Epidermal melanocyte (primary cell): ENCODE measurements at regions not wholly inside any gene's neighbourhood (a gene's known extent, or its start where the extent isn't known, plus 50 kb on each side); places are given as distances from the start of the nearest gene placed in this dataset.
"Not testable (repeated sequence)": the region's sequence is repeated elsewhere in the genome, so short reads cannot be mapped to it uniquely, and the experiment has no call there.

Source experiments
- DNase-seq: peaks from one replicate; pipeline ENCODE4 v3.0.0; 2011; ENCODE audit warnings: low spot score; ENCODE audit not compliant: insufficient read length

GRCh38 chr4:123216543-123216942 lies 180.1 kb upstream of the SPRY1 start:
- DNase-seq: no peak

GRCh38 chr4:123216946-123217345 lies 179.6 kb upstream of the SPRY1 start:
- DNase-seq: no peak

GRCh38 chr4:123217664-123218063 lies 178.9 kb upstream of the SPRY1 start:
- DNase-seq: no peak

GRCh38 chr4:123218981-123219380 lies 177.6 kb upstream of the SPRY1 start:
- no peak for DNase-seq

GRCh38 chr4:123229286-123229685 lies 167.3 kb upstream of the SPRY1 start:
- no peak for DNase-seq

- no peak for DNase-seq
Observed at GRCh38 chr4:123230061-123230460, 166.5 kb upstream of the SPRY1 start.

GRCh38 chr4:123232439-123232838 lies 164.2 kb upstream of the SPRY1 start:
- DNase-seq: no peak

- no peak for DNase-seq
Observed at GRCh38 chr4:123233136-123233768, 163.3 kb upstream of the SPRY1 start.

GRCh38 chr4:123234955-123235354 lies 161.6 kb upstream of the SPRY1 start:
- no peak for DNase-seq

GRCh38 chr4:123235431-123235830 lies 161.2 kb upstream of the SPRY1 start:
- DNase-seq: peak; percentile 18

GRCh38 chr4:123236606-123237005 lies 160.0 kb upstream of the SPRY1 start:
- DNase-seq: no peak

- DNase-seq: not testable (repeated sequence)
Observed at GRCh38 chr4:123240286-123240685, 156.3 kb upstream of the SPRY1 start.

GRCh38 chr4:123243220-123243619 lies 153.4 kb upstream of the SPRY1 start:
- DNase-seq: not testable (repeated sequence)

GRCh38 chr4:123244137-123244536 lies 152.5 kb upstream of the SPRY1 start:
- DNase-seq: no peak

- DNase-seq: no peak
Observed at GRCh38 chr4:123246085-123246484, 150.5 kb upstream of the SPRY1 start.

GRCh38 chr4:123248085-123248659 lies 148.4 kb upstream of the SPRY1 start:
- no peak for DNase-seq

- no peak for DNase-seq
Observed at GRCh38 chr4:123249821-123250220, 146.8 kb upstream of the SPRY1 start.

- no peak for DNase-seq
Observed at GRCh38 chr4:123250843-123251242, 145.8 kb upstream of the SPRY1 start.

GRCh38 chr4:123255971-123256370 lies 140.6 kb upstream of the SPRY1 start:
- DNase-seq: no peak

- no peak for DNase-seq
Observed at GRCh38 chr4:123256901-123257300, 139.7 kb upstream of the SPRY1 start.

GRCh38 chr4:123257591-123257990 lies 139.0 kb upstream of the SPRY1 start:
- no peak for DNase-seq

GRCh38 chr4:123259676-123260646 lies 136.6 kb upstream of the SPRY1 start:
- DNase-seq: no peak
